Testis (tissue), 2 donors: ENCODE measurements at regions not wholly inside any gene's neighbourhood (a gene's known extent, or its start where the extent isn't known, plus 50 kb on each side); places are given as distances from the start of the nearest gene placed in this dataset.

ENCODE experiments used
- CTCF ChIP-seq, 3 experiments: fragments of 450-650 bp in 2 of 3; fragments of 200-600 bp in 1 of 3; sonication (generic) in 1 of 3; IDR thresholded peaks; one replicate each; pipeline ENCODE4 v1.5.1; 2016 to 2019; ENCODE audit warnings: antibody characterized with exemption in 3 of 3, mild to moderate bottlenecking in 2 of 3, moderate library complexity in 1 of 3
- POLR2A ChIP-seq: fragments of 450-650 bp; IDR thresholded peaks from one replicate; pipeline ENCODE4 v1.6.1; 2017; ENCODE audit warnings: antibody characterized with exemption, mild to moderate bottlenecking, moderate library complexity

GRCh38 chr10:90602862-90603610 is 254.8 kb downstream of the HTR7 start:
- TF ChIP-seq POLR2A (no peak), CTCF (IDR thresholded peaks at IDR 0.05) (no peak)
